Activated CD4-positive, alpha-beta T cell treated with anti-CD3 and anti-CD28 coated beads, Interleukin-2, amount 10 ng/mL, durations not matched to agents 24 days and 14 days (primary cell): ENCODE measurements at regions not wholly inside any gene's neighbourhood (a gene's known extent, or its start where the extent isn't known, plus 50 kb on each side); places are given as distances from the start of the nearest gene placed in this dataset.
"Not testable (repeated sequence)": the region's sequence is repeated elsewhere in the genome, so short reads cannot be mapped to it uniquely, and the experiment has no call there.

Experiments
- DNase-seq: peaks from one replicate; pipeline ENCODE4 v3.0.0; 2022
- H3K27ac Mint-ChIP-seq: one replicate; pipeline ENCODE4 v1.8.0; 2022; ENCODE audit warnings: mild to moderate bottlenecking, mixed read lengths
- H3K27me3 Mint-ChIP-seq: one replicate; pipeline ENCODE4 v1.8.0; 2022; ENCODE audit warnings: mixed read lengths
- H3K36me3 Mint-ChIP-seq: one replicate; pipeline ENCODE4 v1.8.0; 2022; ENCODE audit warnings: low read depth, mild to moderate bottlenecking, mixed read lengths
- H3K4me1 Mint-ChIP-seq: one replicate; pipeline ENCODE4 v1.8.0; 2021; ENCODE audit warnings: mixed read lengths
- H3K4me3 Mint-ChIP-seq: one replicate; pipeline ENCODE4 v1.8.0; 2022; ENCODE audit warnings: mild to moderate bottlenecking, moderate library complexity, mixed read lengths
- H3K9me3 Mint-ChIP-seq: one replicate; pipeline ENCODE4 v1.8.0; 2021; ENCODE audit warnings: mixed read lengths
- intact Hi-C: fragments of 100-400 bp; cut with micrococcal nuclease; formaldehyde crosslinking; loops from one replicate; pipeline ENCODE4 v1.15.1; 2023

GRCh38 chr6:121940728-121941127 is 458.7 kb upstream of the HSF2 start:
- H3K36me3 Mint-ChIP-seq = no peaks in the 10 kb centered on the region
- no peaks in the 10 kb centered on the region for H3K27me3 Mint-ChIP-seq
- intact Hi-C loops = no loop called here
- no peaks in the 10 kb centered on the region for H3K4me1 Mint-ChIP-seq
- no peak overlapping the region for H3K4me3 Mint-ChIP-seq
- DNase-seq = no peak
- peaks cover 3% of the 10 kb centered on the region for H3K9me3 Mint-ChIP-seq
- H3K27ac Mint-ChIP-seq = no peak overlapping the region

GRCh38 chr6:121944354-121944753 is 455.1 kb upstream of the HSF2 start:
- H3K27ac Mint-ChIP-seq = no peak overlapping the region
- H3K36me3 Mint-ChIP-seq = no peaks in the 10 kb centered on the region
- intact Hi-C loops = no loop called here
- DNase-seq = no peak
- no peak overlapping the region for H3K4me3 Mint-ChIP-seq
- no peaks in the 10 kb centered on the region for H3K27me3 Mint-ChIP-seq
- no peaks in the 10 kb centered on the region for H3K4me1 Mint-ChIP-seq
- peaks cover 6% of the 10 kb centered on the region for H3K9me3 Mint-ChIP-seq

GRCh38 chr6:121951123-121951522 is 448.3 kb upstream of the HSF2 start:
- DNase-seq = no peak
- H3K9me3 Mint-ChIP-seq = peaks cover 7% of the 10 kb centered on the region
- no peaks in the 10 kb centered on the region for H3K27me3 Mint-ChIP-seq
- H3K27ac Mint-ChIP-seq = no peak overlapping the region
- intact Hi-C loops = no loop called here
- no peaks in the 10 kb centered on the region for H3K36me3 Mint-ChIP-seq
- no peaks in the 10 kb centered on the region for H3K4me1 Mint-ChIP-seq
- no peak overlapping the region for H3K4me3 Mint-ChIP-seq

- Mint-ChIP-seq H3K36me3 (no peaks in the 10 kb centered on the region), H3K27ac (no peak overlapping the region), H3K4me3 (no peak overlapping the region), H3K4me1 (no peaks in the 10 kb centered on the region), H3K27me3 (no peaks in the 10 kb centered on the region), H3K9me3 (peaks cover 7% of the 10 kb centered on the region)
- intact Hi-C loops = no loop called here
- no peak for DNase-seq
Measured at GRCh38 chr6:121951918-121952379, 447.5 kb upstream of the HSF2 start.

- H3K4me3 Mint-ChIP-seq, H3K27ac Mint-ChIP-seq: not testable (repeated sequence)
Measured at GRCh38 chr6:121955401-121955800, 444.1 kb upstream of the HSF2 start.

GRCh38 chr6:121956782-121957181 is 442.7 kb upstream of the HSF2 start:
- intact Hi-C loops = no loop called here
- H3K9me3 Mint-ChIP-seq = no peaks in the 10 kb centered on the region
- no peak for DNase-seq

More at GRCh38 chr6:121955401-121955800, 444.1 kb upstream of the HSF2 start:
- DNase-seq, intact Hi-C loops, H3K9me3 Mint-ChIP-seq, H3K36me3 Mint-ChIP-seq, H3K27me3 Mint-ChIP-seq, H3K4me1 Mint-ChIP-seq: not testable (repeated sequence)

GRCh38 chr6:121959501-121959900 is 440.0 kb upstream of the HSF2 start:
- no peak overlapping the region for H3K27ac Mint-ChIP-seq
- DNase-seq = peak; percentile 58
- no peaks in the 10 kb centered on the region for H3K36me3 Mint-ChIP-seq
- H3K27me3 Mint-ChIP-seq = no peaks in the 10 kb centered on the region
- H3K4me1 Mint-ChIP-seq = peaks cover 6% of the 10 kb centered on the region
- H3K9me3 Mint-ChIP-seq = no peaks in the 10 kb centered on the region
- H3K4me3 Mint-ChIP-seq = peak overlapping the region; percentile 21
- intact Hi-C loops = no loop called here

More at GRCh38 chr6:121956782-121957181, 442.7 kb upstream of the HSF2 start:
- Mint-ChIP-seq H3K27me3 (no peaks in the 10 kb centered on the region), H3K4me3 (no peak overlapping the region), H3K36me3 (no peaks in the 10 kb centered on the region), H3K27ac (no peak overlapping the region), H3K4me1 (peaks cover 6% of the 10 kb centered on the region)

- intact Hi-C loops = no loop called here
- H3K4me3 Mint-ChIP-seq = no peak overlapping the region
Measured at GRCh38 chr6:121961619-121962125, 437.8 kb upstream of the HSF2 start.

GRCh38 chr6:121963826-121964225 is 435.6 kb upstream of the HSF2 start:
- H3K27ac Mint-ChIP-seq = no peak overlapping the region

More at GRCh38 chr6:121961619-121962125, 437.8 kb upstream of the HSF2 start:
- no peak overlapping the region for H3K27ac Mint-ChIP-seq
- no peaks in the 10 kb centered on the region for H3K36me3 Mint-ChIP-seq
- no peak for DNase-seq
- H3K27me3 Mint-ChIP-seq = no peaks in the 10 kb centered on the region
- no peaks in the 10 kb centered on the region for H3K9me3 Mint-ChIP-seq
- H3K4me1 Mint-ChIP-seq = peaks cover 6% of the 10 kb centered on the region

GRCh38 chr6:121965739-121966138 is 433.7 kb upstream of the HSF2 start:
- no peak overlapping the region for H3K27ac Mint-ChIP-seq
- DNase-seq = no peak
- no peaks in the 10 kb centered on the region for H3K27me3 Mint-ChIP-seq
- intact Hi-C loops = no loop called here
- no peaks in the 10 kb centered on the region for H3K4me1 Mint-ChIP-seq
- H3K9me3 Mint-ChIP-seq = no peaks in the 10 kb centered on the region
- no peaks in the 10 kb centered on the region for H3K36me3 Mint-ChIP-seq
- H3K4me3 Mint-ChIP-seq = no peak overlapping the region

More at GRCh38 chr6:121963826-121964225, 435.6 kb upstream of the HSF2 start:
- Mint-ChIP-seq H3K4me1 (peaks cover 6% of the 10 kb centered on the region), H3K27me3 (no peaks in the 10 kb centered on the region), H3K36me3 (no peaks in the 10 kb centered on the region), H3K4me3 (no peak overlapping the region), H3K9me3 (no peaks in the 10 kb centered on the region)
- DNase-seq = no peak
- intact Hi-C loops = no loop called here

- Mint-ChIP-seq H3K27ac (no peak overlapping the region), H3K9me3 (no peaks in the 10 kb centered on the region), H3K4me1 (no peaks in the 10 kb centered on the region), H3K36me3 (no peaks in the 10 kb centered on the region), H3K27me3 (no peaks in the 10 kb centered on the region), H3K4me3 (no peak overlapping the region)
- intact Hi-C loops = no loop called here
- no peak for DNase-seq
Measured at GRCh38 chr6:121967631-121968030, 431.8 kb upstream of the HSF2 start.

- no peak for DNase-seq
- Mint-ChIP-seq H3K27me3 (no peaks in the 10 kb centered on the region), H3K9me3 (no peaks in the 10 kb centered on the region), H3K4me3 (no peak overlapping the region), H3K27ac (no peak overlapping the region), H3K4me1 (no peaks in the 10 kb centered on the region), H3K36me3 (no peaks in the 10 kb centered on the region)
- intact Hi-C loops = no loop called here
Measured at GRCh38 chr6:121971931-121972335, 427.5 kb upstream of the HSF2 start.

GRCh38 chr6:121984956-121985355 is 414.5 kb upstream of the HSF2 start:
- no peak overlapping the region for H3K4me3 Mint-ChIP-seq
- H3K27ac Mint-ChIP-seq = no peak overlapping the region
- no peaks in the 10 kb centered on the region for H3K36me3 Mint-ChIP-seq
- no peak for DNase-seq
- H3K9me3 Mint-ChIP-seq = peaks cover 3% of the 10 kb centered on the region
- intact Hi-C loops = no loop called here
- H3K27me3 Mint-ChIP-seq = no peaks in the 10 kb centered on the region
- H3K4me1 Mint-ChIP-seq = no peaks in the 10 kb centered on the region

- DNase-seq = no peak
- H3K4me3 Mint-ChIP-seq = no peak overlapping the region
- intact Hi-C loops = no loop called here
- no peaks in the 10 kb centered on the region for H3K36me3 Mint-ChIP-seq
- no peaks in the 10 kb centered on the region for H3K4me1 Mint-ChIP-seq
- H3K27me3 Mint-ChIP-seq = no peaks in the 10 kb centered on the region
- H3K9me3 Mint-ChIP-seq = no peaks in the 10 kb centered on the region
- no peak overlapping the region for H3K27ac Mint-ChIP-seq
Measured at GRCh38 chr6:121993362-121993761, 406.1 kb upstream of the HSF2 start.

GRCh38 chr6:121994919-121995318 is 404.5 kb upstream of the HSF2 start:
- Mint-ChIP-seq H3K36me3 (no peaks in the 10 kb centered on the region), H3K4me1 (no peaks in the 10 kb centered on the region), H3K27me3 (no peaks in the 10 kb centered on the region), H3K27ac (no peak overlapping the region), H3K4me3 (no peak overlapping the region), H3K9me3 (no peaks in the 10 kb centered on the region)
- no peak for DNase-seq
- intact Hi-C loops = no loop called here
